ENCODE measurements at regions not wholly inside any gene's neighbourhood (a gene's known extent, or its start where the extent isn't known, plus 50 kb on each side); places are given as distances from the start of the nearest gene placed in this dataset.
"Not testable (repeated sequence)": the region's sequence is repeated elsewhere in the genome, so short reads cannot be mapped to it uniquely, and the experiment has no call there.

DNA sequence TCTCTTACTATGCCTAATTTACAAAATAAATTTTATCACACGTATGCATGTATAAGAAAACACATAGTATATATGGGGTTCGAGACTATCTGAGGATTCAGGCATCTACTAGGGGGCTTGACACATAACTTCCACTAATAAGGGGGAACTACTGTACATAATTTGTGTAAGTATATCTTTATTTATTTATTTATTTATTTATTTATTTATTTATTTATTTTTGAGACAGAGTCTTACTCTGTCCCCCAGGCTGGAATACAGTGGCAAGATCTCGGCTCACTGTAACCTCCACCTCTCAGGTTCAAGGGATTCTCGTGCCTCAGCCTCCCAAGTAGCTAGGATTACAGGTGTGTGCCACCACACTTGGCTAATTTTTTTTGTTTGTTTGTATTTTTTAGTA lies 414.4 kb upstream of the CDH20 start:
- H4K20me1 ChIP-seq (ENCODE audit: insufficient read depth, low read length); H2AK9ac ChIP-seq (replicated peaks; ENCODE audit: low read depth, low read length, poor library complexity); H4K8ac ChIP-seq (ENCODE audit: low read depth in 2 of 2, low read length in 2 of 2); in situ Hi-C loops (cut with MboI; ENCODE audit: low sequenced_read_pairs); H3K27me3 ChIP-seq (ENCODE audit: control insufficient read depth, insufficient read depth, low read length); DNase-seq; H3K9me3 ChIP-seq (ENCODE audit: control insufficient read depth, insufficient read depth, low read length); H3K4ac ChIP-seq (ENCODE audit: low read depth, low read length); H2BK5ac ChIP-seq (ENCODE audit: low read depth, low read length, poor library complexity, severe bottlenecking); H3K14ac ChIP-seq (replicated peaks; ENCODE audit: low read depth, low read length); H3K36me3 ChIP-seq (ENCODE audit: control insufficient read depth, insufficient read depth, low read length); ATAC-seq (ENCODE audit: low read depth); H2BK20ac ChIP-seq (ENCODE audit: low read depth, low read length); H3K9ac ChIP-seq (ENCODE audit: low read depth, low read length); H4K91ac ChIP-seq (ENCODE audit: insufficient read depth, low read depth, low read length); H3K4me2 ChIP-seq (ENCODE audit: low read depth, low read length); BruUV-seq (replicated peaks); H2BK15ac ChIP-seq (ENCODE audit: low read depth, low read length); H3K9me1 ChIP-seq (ENCODE audit: insufficient read depth, low read length); H2BK120ac ChIP-seq (ENCODE audit: low read depth, low read length); H3K4me1 ChIP-seq (ENCODE audit: control insufficient read depth, insufficient read depth, low read length); POLR2A ChIA-PET (ENCODE audit: unreplicated experiment); intact Hi-C loops (cut with micrococcal nuclease); H3K23ac ChIP-seq (ENCODE audit: low read depth, low read length); H3K4me3 ChIP-seq (ENCODE audit: insufficient read depth, low read depth, low read length); H3K27ac ChIP-seq (ENCODE audit: insufficient read depth, low read length); H4K5ac ChIP-seq (ENCODE audit: low read depth, low read length); dilution Hi-C loops (cut with HindIII; ENCODE audit: low sequenced_read_pairs, unreplicated experiment); H3K18ac ChIP-seq (ENCODE audit: low read depth, low read length); H2AFZ ChIP-seq (replicated peaks; ENCODE audit: low read length, poor library complexity); H3K56ac ChIP-seq (ENCODE audit: extremely low read depth, insufficient read depth, low read length); H3K79me1 ChIP-seq (ENCODE audit: low read depth in 1 of 2, low read length in 2 of 2); H2AK5ac ChIP-seq (ENCODE audit: low read depth, low read length): not testable (repeated sequence)
- WGBS, 2 experiments (ENCODE audit: extremely low coverage in 2 of 2, insufficient read length in 1 of 2), result no CpG with 5 or more reads among the region's 4 CpGs
- CTCF ChIA-PET, result interaction anchor here (0.6 kb wide), 1 partner anchor 503 kb away, joined by 4 read pairs; no protein-coding TSS in a partner anchor

Data from IMR-90 (cell line).